ENCODE measurements at regions not wholly inside any gene's neighbourhood (a gene's known extent, or its start where the extent isn't known, plus 50 kb on each side); places are given as distances from the start of the nearest gene placed in this dataset.

- Histone ChIP-seq H3K4me3 (ENCODE audit: low read length) (no peak overlapping the region), H3K79me2 (replicated peaks; ENCODE audit: insufficient read depth, low read length) (no peaks in the 10 kb centered on the region), H3K27me3 (ENCODE audit: insufficient read depth, low read depth, low read length) (no peaks in the 10 kb centered on the region), H3K4me2 (ENCODE audit: low read length) (no peak overlapping the region), H3K9ac (ENCODE audit: low read length) (no peak overlapping the region), H3F3A (ENCODE audit: insufficient read depth, low read length, poor library complexity, severe bottlenecking) (peaks cover 2% of the 10 kb centered on the region), H2AFZ (ENCODE audit: low read depth, low read length) (no peak overlapping the region), H3K9me3 (ENCODE audit: low read length) (no peaks in the 10 kb centered on the region), H3K36me3 (ENCODE audit: insufficient read depth, low read length) (no peaks in the 10 kb centered on the region), H3K27ac (ENCODE audit: low read length) (no peak overlapping the region), H3K9me2 (ENCODE audit: insufficient read depth, low read length) (no peaks in the 10 kb centered on the region), H4K20me1 (ENCODE audit: insufficient read depth) (no peaks in the 10 kb centered on the region)
- TF ChIP-seq SMC3 (conservative IDR thresholded peaks at IDR 0.05; ENCODE audit: poor library complexity): no peak
- peak; percentile 41 for TF ChIP-seq REST (IDR thresholded peaks at IDR 0.05; ENCODE audit: borderline replicate concordance)
These were observed 218.8 kb upstream of the TMPO start for GRCh38 chr12:98296462-98297079.

GRCh38 chr12:98297538-98297937 is 217.9 kb upstream of the TMPO start:
- TF ChIP-seq EP300 (conservative IDR thresholded peaks at IDR 0.05; ENCODE audit: poor library complexity, severe bottlenecking) (no peak), POLR2AphosphoS5 (IDR thresholded peaks at IDR 0.05) (no peak), CTCF (IDR thresholded peaks at IDR 0.05; ENCODE audit: poor library complexity, severe bottlenecking) (no peak), REST (IDR thresholded peaks at IDR 0.05; ENCODE audit: borderline replicate concordance) (no peak), SMC3 (conservative IDR thresholded peaks at IDR 0.05; ENCODE audit: poor library complexity) (no peak), MXI1 (conservative IDR thresholded peaks at IDR 0.05; ENCODE audit: poor library complexity, severe bottlenecking) (no peak), TAF1 (IDR thresholded peaks at IDR 0.05; ENCODE audit: low read depth) (no peak), RAD21 (conservative IDR thresholded peaks at IDR 0.05) (no peak), EZH2 (IDR thresholded peaks at IDR 0.05; ENCODE audit: borderline replicate concordance, insufficient read depth, low read length, poor library complexity, severe bottlenecking) (no peak)
- H3K27me3 ChIP-seq (ENCODE audit: insufficient read depth, low read depth, low read length): no peaks in the 10 kb centered on the region
- H3K4me2 ChIP-seq (ENCODE audit: low read length): no peak overlapping the region
- no peaks in the 10 kb centered on the region for H3K36me3 ChIP-seq (ENCODE audit: insufficient read depth, low read length)
- no peak overlapping the region for H3K9ac ChIP-seq (ENCODE audit: low read length)
- H3K27ac ChIP-seq (ENCODE audit: low read length): no peak overlapping the region
- no peaks in the 10 kb centered on the region for H3F3A ChIP-seq (ENCODE audit: insufficient read depth, low read length, poor library complexity, severe bottlenecking)
- no peak overlapping the region for H3K4me3 ChIP-seq (ENCODE audit: low read length)
- H2AFZ ChIP-seq (ENCODE audit: low read depth, low read length): no peak overlapping the region
- no peaks in the 10 kb centered on the region for H3K79me2 ChIP-seq (replicated peaks; ENCODE audit: insufficient read depth, low read length)
- H4K20me1 ChIP-seq (ENCODE audit: insufficient read depth): no peaks in the 10 kb centered on the region
- H3K9me3 ChIP-seq (ENCODE audit: low read length): no peaks in the 10 kb centered on the region
- no peaks in the 10 kb centered on the region for H3K9me2 ChIP-seq (ENCODE audit: insufficient read depth, low read length)

Data from neural cell (in vitro differentiated cells).